ENCODE measurements at regions not wholly inside any gene's neighbourhood (a gene's known extent, or its start where the extent isn't known, plus 50 kb on each side); places are given as distances from the start of the nearest gene placed in this dataset.
"Not testable (repeated sequence)": the region's sequence is repeated elsewhere in the genome, so short reads cannot be mapped to it uniquely, and the experiment has no call there.

- H3K27ac ChIP-seq (ENCODE audit: low read depth, low read length, severe bottlenecking) = no peak overlapping the region
- 70 to 75% methylated on average over 5 to 7 of the region's 11 CpGs for WGBS, 2 experiments (ENCODE audit: insufficient coverage in 2 of 2)
Observed at GRCh38 chr5:6108981-6109825, 269.1 kb downstream of the MED10 start.

DNA sequence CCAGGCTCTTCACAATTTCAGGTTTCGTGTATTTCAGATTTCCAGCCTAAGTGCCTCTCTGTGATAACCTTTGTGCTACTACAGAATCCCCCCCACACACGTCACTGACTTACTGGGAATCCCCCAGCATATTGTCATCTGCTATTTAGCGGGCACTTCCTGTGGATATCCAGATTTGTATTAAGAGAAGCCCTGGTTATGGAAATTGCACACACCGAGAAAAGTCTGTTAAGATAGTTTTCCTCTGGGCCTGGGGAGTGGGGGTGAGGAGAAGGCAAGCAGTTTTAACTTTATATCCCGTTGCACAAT, 269.9 kb downstream of the MED10 start:
- H3K36me3 ChIP-seq (ENCODE audit: control insufficient read depth, insufficient read depth, low read length) = no peaks in the 10 kb centered on the region
- H3K4me3 ChIP-seq (ENCODE audit: extremely low read depth, insufficient read depth, low read length, poor library complexity, severe bottlenecking) = no peak overlapping the region
- no peaks in the 10 kb centered on the region for H3K9me3 ChIP-seq (ENCODE audit: control insufficient read depth, low read length)
- no peaks in the 10 kb centered on the region for H3K4me1 ChIP-seq (ENCODE audit: control insufficient read depth, insufficient read depth, low read length, poor library complexity, severe bottlenecking)
- 80 to 100% methylated on average over 1 to 2 of the region's 5 CpGs for WGBS, 2 experiments (ENCODE audit: insufficient coverage in 2 of 2)
- H3K27ac ChIP-seq (ENCODE audit: low read depth, low read length, severe bottlenecking) = no peak overlapping the region

More at GRCh38 chr5:6108981-6109825, 269.1 kb downstream of the MED10 start:
- no peaks in the 10 kb centered on the region for H3K36me3 ChIP-seq (ENCODE audit: control insufficient read depth, insufficient read depth, low read length)
- H3K9me3 ChIP-seq (ENCODE audit: control insufficient read depth, low read length) = no peaks in the 10 kb centered on the region
- no peak overlapping the region for H3K4me3 ChIP-seq (ENCODE audit: extremely low read depth, insufficient read depth, low read length, poor library complexity, severe bottlenecking)
- H3K4me1 ChIP-seq (ENCODE audit: control insufficient read depth, insufficient read depth, low read length, poor library complexity, severe bottlenecking) = no peaks in the 10 kb centered on the region

- WGBS, 2 experiments (ENCODE audit: insufficient coverage in 2 of 2) = 88 to 92% methylated on average over 9 to 10 of the region's 13 CpGs
- H3K4me3 ChIP-seq (ENCODE audit: extremely low read depth, insufficient read depth, low read length, poor library complexity, severe bottlenecking) = no peak overlapping the region
- H3K36me3 ChIP-seq (ENCODE audit: control insufficient read depth, insufficient read depth, low read length) = no peaks in the 10 kb centered on the region
- H3K4me1 ChIP-seq (ENCODE audit: control insufficient read depth, insufficient read depth, low read length, poor library complexity, severe bottlenecking) = no peaks in the 10 kb centered on the region
- no peak overlapping the region for H3K27ac ChIP-seq (ENCODE audit: low read depth, low read length, severe bottlenecking)
- no peaks in the 10 kb centered on the region for H3K9me3 ChIP-seq (ENCODE audit: control insufficient read depth, low read length)
Observed at GRCh38 chr5:6107675-6108539, 270.4 kb downstream of the MED10 start.

GRCh38 chr5:6106756-6107155, 271.6 kb downstream of the MED10 start:
- no peaks in the 10 kb centered on the region for H3K4me1 ChIP-seq (ENCODE audit: control insufficient read depth, insufficient read depth, low read length, poor library complexity, severe bottlenecking)
- H3K4me3 ChIP-seq (ENCODE audit: extremely low read depth, insufficient read depth, low read length, poor library complexity, severe bottlenecking) = no peak overlapping the region
- H3K27ac ChIP-seq (ENCODE audit: low read depth, low read length, severe bottlenecking) = no peak overlapping the region
- WGBS, 2 experiments (ENCODE audit: insufficient coverage in 2 of 2) = 87 to 94% methylated on average over 4 to 5 of the region's 6 CpGs
- no peaks in the 10 kb centered on the region for H3K9me3 ChIP-seq (ENCODE audit: control insufficient read depth, low read length)
- H3K36me3 ChIP-seq (ENCODE audit: control insufficient read depth, insufficient read depth, low read length) = no peaks in the 10 kb centered on the region

DNA sequence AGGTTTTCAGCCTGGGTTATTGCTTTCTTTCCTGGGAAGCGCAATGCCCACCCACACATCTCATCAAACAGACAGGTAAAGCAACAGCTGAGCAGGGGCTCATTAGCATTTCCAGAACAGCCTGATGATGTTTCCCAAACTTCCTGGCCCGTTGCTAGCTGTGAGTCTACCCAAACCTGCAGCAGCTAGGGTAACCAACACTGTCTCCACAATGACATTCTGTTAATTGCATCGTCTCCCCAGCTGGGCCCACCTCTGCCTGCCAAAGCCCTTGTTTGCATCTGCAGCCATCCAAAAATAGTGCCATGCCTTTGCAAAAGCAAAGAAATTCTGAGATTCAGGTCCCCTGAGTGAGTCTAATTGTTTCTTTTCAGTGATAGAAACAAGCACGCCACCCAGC, 273.0 kb downstream of the MED10 start:
- H3K9me3 ChIP-seq (ENCODE audit: control insufficient read depth, low read length) = no peaks in the 10 kb centered on the region
- H3K4me1 ChIP-seq (ENCODE audit: control insufficient read depth, insufficient read depth, low read length, poor library complexity, severe bottlenecking) = no peaks in the 10 kb centered on the region
- 84 to 86% methylated on average over 4 of the region's 4 CpGs for WGBS, 2 experiments (ENCODE audit: insufficient coverage in 2 of 2)
- no peak overlapping the region for H3K4me3 ChIP-seq (ENCODE audit: extremely low read depth, insufficient read depth, low read length, poor library complexity, severe bottlenecking)
- no peaks in the 10 kb centered on the region for H3K36me3 ChIP-seq (ENCODE audit: control insufficient read depth, insufficient read depth, low read length)
- no peak overlapping the region for H3K27ac ChIP-seq (ENCODE audit: low read depth, low read length, severe bottlenecking)

GRCh38 chr5:6096101-6096500, 282.2 kb downstream of the MED10 start:
- Histone ChIP-seq H3K36me3 (ENCODE audit: control insufficient read depth, insufficient read depth, low read length) (no peaks in the 10 kb centered on the region), H3K27ac (ENCODE audit: low read depth, low read length, severe bottlenecking) (no peak overlapping the region), H3K4me1 (ENCODE audit: control insufficient read depth, insufficient read depth, low read length, poor library complexity, severe bottlenecking) (no peaks in the 10 kb centered on the region), H3K4me3 (ENCODE audit: extremely low read depth, insufficient read depth, low read length, poor library complexity, severe bottlenecking) (no peak overlapping the region), H3K9me3 (ENCODE audit: control insufficient read depth, low read length) (no peaks in the 10 kb centered on the region)
- WGBS, 2 experiments (ENCODE audit: insufficient coverage in 2 of 2) = 100% methylated on average over 2 of the region's 3 CpGs; no CpG with 5 or more reads in 1 of the 2 experiments

DNA sequence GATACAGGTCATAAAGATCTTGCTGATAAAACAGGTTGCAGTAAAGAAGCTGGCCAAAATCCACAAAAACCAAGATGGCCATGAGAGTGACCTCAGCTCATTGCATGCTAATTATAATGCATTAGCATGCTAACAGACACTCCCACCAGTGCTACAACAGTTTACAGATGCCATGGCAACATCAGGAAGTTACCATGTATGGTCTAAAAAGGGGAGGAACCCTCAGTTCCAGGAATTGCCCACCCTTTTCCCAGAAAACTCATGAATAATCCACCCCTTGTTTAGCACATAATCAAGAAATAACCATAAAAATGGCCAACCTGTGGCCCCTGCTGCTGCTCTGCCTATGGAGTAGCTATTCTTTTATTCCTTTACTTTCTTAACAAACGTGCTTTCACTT, 284.2 kb downstream of the MED10 start:
- H3K36me3 ChIP-seq (ENCODE audit: control insufficient read depth, insufficient read depth, low read length); H3K9me3 ChIP-seq (ENCODE audit: control insufficient read depth, low read length); H3K4me3 ChIP-seq (ENCODE audit: extremely low read depth, insufficient read depth, low read length, poor library complexity, severe bottlenecking); H3K4me1 ChIP-seq (ENCODE audit: control insufficient read depth, insufficient read depth, low read length, poor library complexity, severe bottlenecking); H3K27ac ChIP-seq (ENCODE audit: low read depth, low read length, severe bottlenecking): not testable (repeated sequence)
- 44 to 78% methylated on average over 1 of the region's 1 CpG for WGBS, 2 experiments (ENCODE audit: insufficient coverage in 2 of 2)

DNA sequence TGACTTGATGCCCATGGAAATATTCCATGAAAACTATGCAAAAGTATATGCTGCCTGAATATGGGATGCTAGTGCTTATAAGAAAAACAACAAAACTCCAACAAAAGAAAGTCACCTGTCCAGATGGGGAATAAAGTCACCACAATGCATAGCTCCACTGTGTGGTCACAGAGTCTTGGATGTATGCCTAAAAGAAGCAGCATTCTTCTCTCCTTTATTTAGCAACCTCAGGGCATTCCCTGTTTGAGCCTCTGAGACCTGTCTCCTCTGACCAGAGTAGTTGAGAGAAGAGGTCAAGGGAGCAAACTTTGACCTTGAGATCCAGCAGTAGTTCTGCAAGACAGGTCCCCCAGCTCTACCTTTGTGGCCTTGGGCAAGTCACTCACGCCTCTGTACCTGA, 287.5 kb downstream of the MED10 start:
- 80 to 83% methylated on average over 1 of the region's 1 CpG for WGBS, 2 experiments (ENCODE audit: insufficient coverage in 2 of 2)
- no peak overlapping the region for H3K27ac ChIP-seq (ENCODE audit: low read depth, low read length, severe bottlenecking)
- H3K4me1 ChIP-seq (ENCODE audit: control insufficient read depth, insufficient read depth, low read length, poor library complexity, severe bottlenecking) = no peaks in the 10 kb centered on the region
- no peak overlapping the region for H3K4me3 ChIP-seq (ENCODE audit: extremely low read depth, insufficient read depth, low read length, poor library complexity, severe bottlenecking)
- H3K9me3 ChIP-seq (ENCODE audit: control insufficient read depth, low read length) = no peaks in the 10 kb centered on the region
- H3K36me3 ChIP-seq (ENCODE audit: control insufficient read depth, insufficient read depth, low read length) = no peaks in the 10 kb centered on the region

DNA sequence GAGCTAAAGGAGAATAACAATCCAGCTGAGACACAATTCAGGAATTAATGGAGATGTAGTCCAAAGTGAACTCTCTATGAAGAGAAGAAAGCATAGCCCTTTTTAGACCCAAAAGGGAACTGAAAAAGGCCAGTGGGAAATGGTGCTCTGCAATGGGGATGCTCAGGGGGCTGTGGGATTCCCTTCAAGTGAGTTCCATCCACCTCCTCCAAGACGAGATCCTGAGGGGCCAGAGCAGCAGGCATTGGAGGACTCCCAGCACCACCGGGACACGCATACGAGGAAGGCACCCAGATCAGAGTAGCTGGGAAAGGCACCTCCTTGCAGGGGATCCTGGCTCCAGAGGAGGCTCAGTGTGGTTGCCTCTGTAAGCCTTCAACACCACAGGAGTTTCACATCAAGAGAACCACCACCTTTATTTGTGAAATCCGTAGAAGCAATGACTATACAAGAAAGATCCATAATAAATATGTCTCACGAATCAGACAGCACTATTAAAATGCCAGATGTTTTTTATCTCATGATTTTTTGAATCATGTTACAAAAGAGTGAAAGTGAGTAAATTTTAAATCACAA, 288.2 kb downstream of the MED10 start:
- H3K4me1 ChIP-seq (ENCODE audit: control insufficient read depth, insufficient read depth, low read length, poor library complexity, severe bottlenecking) = no peaks in the 10 kb centered on the region
- no peak overlapping the region for H3K4me3 ChIP-seq (ENCODE audit: extremely low read depth, insufficient read depth, low read length, poor library complexity, severe bottlenecking)
- H3K9me3 ChIP-seq (ENCODE audit: control insufficient read depth, low read length) = no peaks in the 10 kb centered on the region
- H3K27ac ChIP-seq (ENCODE audit: low read depth, low read length, severe bottlenecking) = no peak overlapping the region
- no peaks in the 10 kb centered on the region for H3K36me3 ChIP-seq (ENCODE audit: control insufficient read depth, insufficient read depth, low read length)
- 80 to 91% methylated on average over 2 to 4 of the region's 6 CpGs for WGBS, 2 experiments (ENCODE audit: insufficient coverage in 2 of 2)

DNA sequence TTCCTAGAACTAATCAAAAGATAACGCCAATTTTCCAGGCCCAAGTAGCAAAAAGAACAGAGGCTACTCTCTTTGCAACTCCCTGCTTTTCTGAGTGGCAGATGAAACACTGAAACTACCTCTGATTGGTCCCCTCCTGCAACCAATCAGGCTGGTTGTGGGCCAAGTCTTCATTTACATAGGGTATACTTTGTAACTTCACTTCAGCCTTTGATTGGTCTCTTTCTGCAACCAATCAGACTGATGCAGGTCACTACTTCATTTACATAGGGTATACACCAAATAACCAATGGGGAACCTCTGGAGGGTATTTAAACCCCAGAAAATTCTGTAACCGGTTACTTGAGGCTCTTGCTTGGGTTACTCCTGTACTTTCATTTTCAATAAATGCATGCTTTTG, 289.6 kb downstream of the MED10 start:
- Histone ChIP-seq H3K4me3 (ENCODE audit: extremely low read depth, insufficient read depth, low read length, poor library complexity, severe bottlenecking) (no peak overlapping the region), H3K36me3 (ENCODE audit: control insufficient read depth, insufficient read depth, low read length) (no peaks in the 10 kb centered on the region), H3K9me3 (ENCODE audit: control insufficient read depth, low read length) (no peaks in the 10 kb centered on the region), H3K4me1 (ENCODE audit: control insufficient read depth, insufficient read depth, low read length, poor library complexity, severe bottlenecking) (no peaks in the 10 kb centered on the region), H3K27ac (ENCODE audit: low read depth, low read length, severe bottlenecking) (no peak overlapping the region)
- WGBS, 2 experiments (ENCODE audit: insufficient coverage in 2 of 2) = 82 to 100% methylated on average over 2 of the region's 2 CpGs

Measured in mesodermal cell (in vitro differentiated cells).